SK-N-SH (cell line): ENCODE measurements at regions not wholly inside any gene's neighbourhood (a gene's known extent, or its start where the extent isn't known, plus 50 kb on each side); places are given as distances from the start of the nearest gene placed in this dataset.

ENCODE experiments used
- CTCF ChIA-PET: fragments of 300-600, 350-600 bp; formaldehyde crosslinking; extraction: SDS; loops from one replicate; lab custom pipeline; 2021; lab: Yijun Ruan, JAX
- POLR2A ChIA-PET: fragments of 350-600 bp; sonication (Branson Sonifier 250); formaldehyde crosslinking; extraction: SDS; loops from one replicate; lab custom pipeline; 2020; ENCODE audit warnings: antibody characterized with exemption, inconsistent platforms; lab: Yijun Ruan, JAX
- DNase-seq: peaks from one replicate; pipeline ENCODE4 v3.0.0; 2012
- H2AFZ ChIP-seq: fragments of 200-600 bp; sonication (generic); 2 replicates; pipeline ENCODE4 v1.8.1; 2016; ENCODE audit warnings: antibody characterized with exemption, mild to moderate bottlenecking, low read depth
- H3F3A ChIP-seq: fragments of 200-600 bp; sonication (generic); replicated peaks from 2 replicates; pipeline ENCODE3; 2016; ENCODE audit warnings: antibody characterized with exemption, mild to moderate bottlenecking; ENCODE audit not compliant: insufficient read depth
- H3K27ac ChIP-seq, 2 experiments: fragments of 200-500 bp in 1 of 2; fragments of 200-600 bp in 1 of 2; sonication (Bioruptor generic) in 1 of 2; sonication (generic), shearing (Covaris generic) in 1 of 2; 2 replicates each; pipeline versions ENCODE4 v1.5.1 to v1.6.1; 2014 to 2016; ENCODE audit warnings: low read depth in 2 of 2, inconsistent platforms in 1 of 2, low read length in 1 of 2, mild to moderate bottlenecking in 1 of 2, mixed read lengths in 1 of 2
- H3K27me3 ChIP-seq: fragments of 200-600 bp; sonication (generic), shearing (Covaris generic); 2 replicates; pipeline ENCODE4 v1.6.1; 2016; ENCODE audit warnings: mixed run types; ENCODE audit not compliant: insufficient read depth
- H3K36me3 ChIP-seq, 2 experiments: fragments of 200-500 bp in 1 of 2; fragments of 200-600 bp in 1 of 2; sonication (Bioruptor generic) in 1 of 2; sonication (generic) in 1 of 2; replicated peaks in 1 of 2; 2 replicates each; pipeline versions ENCODE3 to v1.5.1; 2014 to 2016; ENCODE audit warnings: low read length in 1 of 2, mild to moderate bottlenecking in 1 of 2; ENCODE audit not compliant: insufficient read depth in 2 of 2, control insufficient read depth in 1 of 2
- H3K4me1 ChIP-seq, 2 experiments: fragments of 200-500 bp in 1 of 2; fragments of 200-600 bp in 1 of 2; sonication (Bioruptor generic) in 1 of 2; sonication (generic), shearing (Covaris generic) in 1 of 2; 2 replicates each; pipeline versions ENCODE4 v1.5.1 to v1.6.1; 2014 to 2016; ENCODE audit warnings: low read depth in 1 of 2, low read length in 1 of 2, mixed run types in 1 of 2; ENCODE audit not compliant: insufficient read depth in 2 of 2, control insufficient read depth in 1 of 2
- H3K4me2 ChIP-seq: fragments of 200-600 bp; sonication (generic), shearing (Covaris generic); 2 replicates; pipeline ENCODE4 v1.6.1; 2017; ENCODE audit warnings: mixed run types
- H3K4me3 ChIP-seq, 2 experiments: fragments of 200-500 bp in 1 of 2; fragments of 200-600 bp in 1 of 2; sonication (Bioruptor generic) in 1 of 2; sonication (generic), shearing (Covaris generic) in 1 of 2; 2 replicates each; pipeline versions ENCODE4 v1.5.1 to v1.8.1; 2014 to 2016; ENCODE audit warnings: low read depth in 2 of 2, inconsistent platforms in 1 of 2, low read length in 1 of 2, mild to moderate bottlenecking in 1 of 2, mixed read lengths in 1 of 2, moderate library complexity in 1 of 2
- H3K79me2 ChIP-seq: fragments of 200-600 bp; sonication (generic); 2 replicates; pipeline ENCODE4 v1.8.1; 2017; ENCODE audit warnings: mild to moderate bottlenecking; ENCODE audit not compliant: insufficient read depth
- H3K9ac ChIP-seq: fragments of 200-600 bp; sonication (generic); 2 replicates; pipeline ENCODE4 v1.6.1; 2017; ENCODE audit warnings: mixed run types
- H3K9me2 ChIP-seq: fragments of 200-600 bp; sonication (generic); 2 replicates; pipeline ENCODE4 v1.6.1; 2017; ENCODE audit warnings: mixed run types
- H3K9me3 ChIP-seq: fragments of 200-600 bp; sonication (generic); 2 replicates; pipeline ENCODE4 v1.6.1; 2017; ENCODE audit warnings: mixed run types, mild to moderate bottlenecking, moderate library complexity
- H4K20me1 ChIP-seq: fragments of 200-600 bp; sonication (generic); 2 replicates; pipeline ENCODE4 v1.6.1; 2017; ENCODE audit warnings: mild to moderate bottlenecking, mixed run types; ENCODE audit not compliant: insufficient read depth
- GABPA ChIP-seq: IDR thresholded peaks from 2 replicates; pipeline ENCODE4 v1.4.0; 2012; ENCODE audit warnings: low read depth, mild to moderate bottlenecking
- GATA2 ChIP-seq: sonication (generic); formaldehyde crosslinking; IDR thresholded peaks from 2 replicates; pipeline ENCODE4 v1.5.0; 2020; ENCODE audit warnings: mild to moderate bottlenecking, missing genetic modification reagents
- IRF3 ChIP-seq: fragments of 150-350 bp; IDR thresholded peaks from 2 replicates; pipeline ENCODE4 v1.6.1; 2016; ENCODE audit warnings: mild to moderate bottlenecking, low read depth, low read length
- RXRA ChIP-seq: IDR thresholded peaks from 2 replicates; pipeline ENCODE4 v1.4.0; 2012; ENCODE audit warnings: low read depth, mild to moderate bottlenecking, borderline replicate concordance
- SIN3A ChIP-seq: IDR thresholded peaks from 2 replicates; pipeline ENCODE4 v1.6.1; 2012; ENCODE audit warnings: low read depth, mild to moderate bottlenecking, low read length, moderate library complexity, borderline replicate concordance
- TAF1 ChIP-seq: IDR thresholded peaks from 2 replicates; pipeline ENCODE4 v1.6.1; 2012; ENCODE audit warnings: low read depth, mild to moderate bottlenecking, low read length, moderate library complexity, borderline replicate concordance
- TCF12 ChIP-seq: IDR thresholded peaks from 2 replicates; pipeline ENCODE4 v1.4.0; 2012
- TEAD4 ChIP-seq: IDR thresholded peaks from 2 replicates; pipeline ENCODE4 v1.4.0; 2012; ENCODE audit warnings: mild to moderate bottlenecking, borderline replicate concordance; ENCODE audit not compliant: insufficient read depth
- USF1 ChIP-seq: IDR thresholded peaks from 2 replicates; pipeline ENCODE4 v1.4.0; 2012; ENCODE audit warnings: low read depth, borderline replicate concordance
- USF2 ChIP-seq: fragments of 150-350 bp; IDR thresholded peaks from 2 replicates; pipeline ENCODE4 v1.6.1; 2017; ENCODE audit warnings: antibody characterized with exemption, low read length, low read depth, borderline replicate concordance
- ZBTB33 ChIP-seq: IDR thresholded peaks from 2 replicates; pipeline ENCODE4 v1.4.0; 2012; ENCODE audit warnings: low read depth, borderline replicate concordance
- WGBS: methylation state at CpG from one replicate; pipeline ENCODE4 v1.1.6; 2017; ENCODE audit warnings: low lambda C conversion rate; 5-methylcytosine and 5-hydroxymethylcytosine counted together

- TF ChIP-seq IRF3: no peak
These were observed 390.9 kb upstream of the FANCL start (continued) for GRCh38 chr2:58631986-58632385.

GRCh38 chr2:58629545-58630119 is 388.5 kb upstream of the FANCL start:
- H3K79me2 ChIP-seq: no peaks in the 10 kb centered on the region
- no peaks in the 10 kb centered on the region for H3K9me2 ChIP-seq
- no peaks in the 10 kb centered on the region for H3F3A ChIP-seq
- no peaks in the 10 kb centered on the region for H3K36me3 ChIP-seq
- no peaks in the 10 kb centered on the region for H4K20me1 ChIP-seq
- 54% methylated on average over 4 of the region's 4 CpGs for WGBS
- H3K4me3 ChIP-seq: no peak overlapping the region
- no peaks in the 10 kb centered on the region for H3K27me3 ChIP-seq
- TF ChIP-seq ZBTB33 (no peak), GATA2 (CRISPR knock-in tag) (no peak), USF2 (no peak), TEAD4 (no peak), SIN3A (no peak), GABPA (no peak), TCF12 (no peak), TAF1 (no peak), RXRA (no peak), USF1 (no peak)
- ChIA-PET POLR2A (no interaction called here), CTCF (interaction anchor here (0.7 kb wide), 1 partner anchor 35 kb away, joined by 3 read pairs; no protein-coding TSS in a partner anchor)
- no peaks in the 10 kb centered on the region for H3K9me3 ChIP-seq
- no peak overlapping the region for H3K9ac ChIP-seq
- peaks cover 0 to 2% of the 10 kb centered on the region in 2 experiments; a peak in 1 of 4 replicates for H3K4me1 ChIP-seq
- no peak overlapping the region for H3K4me2 ChIP-seq
- H2AFZ ChIP-seq: no peak overlapping the region
- no peak for DNase-seq
- H3K27ac ChIP-seq: no peak overlapping the region
